ENCODE measurements at regions not wholly inside any gene's neighbourhood (a gene's known extent, or its start where the extent isn't known, plus 50 kb on each side); places are given as distances from the start of the nearest gene placed in this dataset.

DNA sequence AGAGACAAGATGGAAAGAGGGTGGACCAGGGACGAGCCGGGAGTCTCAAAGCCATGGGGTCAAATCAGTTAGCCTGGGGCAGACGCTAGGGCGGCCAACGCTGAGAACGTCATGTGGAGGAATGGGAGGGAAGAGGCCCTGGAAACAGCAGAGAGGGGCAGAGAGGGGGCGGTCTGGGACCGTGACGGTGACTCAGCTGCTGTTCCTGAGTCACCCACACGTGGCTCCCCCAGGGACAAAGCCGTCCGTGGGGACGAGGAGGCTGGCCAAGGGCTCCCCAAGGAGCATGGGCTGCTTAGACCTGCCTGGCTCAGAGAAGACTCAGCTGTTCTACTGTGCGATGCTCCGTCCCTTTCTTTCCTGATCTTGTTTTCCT is 108.4 kb upstream of the LRPAP1 start:
- H3K36me3 ChIP-seq (ENCODE audit: control insufficient read depth in 2 of 2, extremely low read depth in 1 of 2, insufficient read depth in 2 of 2, low read length in 2 of 2) = no peaks in the 10 kb centered on the region
- no peak overlapping the region for H3K4me2 ChIP-seq (ENCODE audit: insufficient read depth, low read length)
- TF ChIP-seq EZH2 (IDR thresholded peaks at IDR 0.05; ENCODE audit: borderline replicate concordance, low read depth, low read length, severe bottlenecking) = no peak
- TF ChIP-seq POLR2A (IDR thresholded peaks at IDR 0.05; ENCODE audit: low read depth, low read length) = no peak
- TF ChIP-seq MYC (IDR thresholded peaks at IDR 0.05; ENCODE audit: low read depth, low read length) = no peak
- TF ChIP-seq GATA2 (IDR thresholded peaks at IDR 0.05; ENCODE audit: insufficient read depth, insufficient read length, low read depth, low read length) = no peak
- TF ChIP-seq, protein P1, sequence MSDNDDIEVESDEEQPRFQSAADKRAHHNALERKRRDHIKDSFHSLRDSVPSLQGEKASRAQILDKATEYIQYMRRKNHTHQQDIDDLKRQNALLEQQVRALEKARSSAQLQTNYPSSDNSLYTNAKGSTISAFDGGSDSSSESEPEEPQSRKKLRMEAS (IDR thresholded peaks at IDR 0.05; ENCODE audit: insufficient read depth, insufficient read length) = no peak
- no peak for TF ChIP-seq FOS (IDR thresholded peaks at IDR 0.05; ENCODE audit: borderline replicate concordance, insufficient read depth, low read length)
- TF ChIP-seq, protein P2, sequence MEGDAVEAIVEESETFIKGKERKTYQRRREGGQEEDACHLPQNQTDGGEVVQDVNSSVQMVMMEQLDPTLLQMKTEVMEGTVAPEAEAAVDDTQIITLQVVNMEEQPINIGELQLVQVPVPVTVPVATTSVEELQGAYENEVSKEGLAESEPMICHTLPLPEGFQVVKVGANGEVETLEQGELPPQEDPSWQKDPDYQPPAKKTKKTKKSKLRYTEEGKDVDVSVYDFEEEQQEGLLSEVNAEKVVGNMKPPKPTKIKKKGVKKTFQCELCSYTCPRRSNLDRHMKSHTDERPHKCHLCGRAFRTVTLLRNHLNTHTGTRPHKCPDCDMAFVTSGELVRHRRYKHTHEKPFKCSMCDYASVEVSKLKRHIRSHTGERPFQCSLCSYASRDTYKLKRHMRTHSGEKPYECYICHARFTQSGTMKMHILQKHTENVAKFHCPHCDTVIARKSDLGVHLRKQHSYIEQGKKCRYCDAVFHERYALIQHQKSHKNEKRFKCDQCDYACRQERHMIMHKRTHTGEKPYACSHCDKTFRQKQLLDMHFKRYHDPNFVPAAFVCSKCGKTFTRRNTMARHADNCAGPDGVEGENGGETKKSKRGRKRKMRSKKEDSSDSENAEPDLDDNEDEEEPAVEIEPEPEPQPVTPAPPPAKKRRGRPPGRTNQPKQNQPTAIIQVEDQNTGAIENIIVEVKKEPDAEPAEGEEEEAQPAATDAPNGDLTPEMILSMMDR (IDR thresholded peaks at IDR 0.05; ENCODE audit: extremely low read depth in 1 of 2, insufficient read depth in 1 of 2, low read depth in 1 of 2, low read length in 2 of 2) = no peak
- no peaks in the 10 kb centered on the region for H3K9me3 ChIP-seq (replicated peaks; ENCODE audit: control insufficient read depth, insufficient read depth, low read length)
- DNase-seq (ENCODE audit: low read depth, low spot score) (no peak), FAIRE-seq (no peak)
- CTCF ChIA-PET = no interaction called here
- intact Hi-C loops (cut with micrococcal nuclease) (no loop called here), dilution Hi-C loops (cut with MboI; ENCODE audit: extremely low pct_ligation_motif_present, low sequenced_read_pairs) (no loop called here)
- no peaks in the 10 kb centered on the region for H3K9me1 ChIP-seq (replicated peaks; ENCODE audit: control insufficient read depth, extremely low read depth, insufficient read depth, low read length)
- no peak overlapping the region for H3K4me3 ChIP-seq (replicated peaks in 1 of 3; ENCODE audit: insufficient read depth in 1 of 3, low read depth in 1 of 3, low read length in 3 of 3)
- H3K79me2 ChIP-seq (ENCODE audit: control insufficient read depth, insufficient read depth, low read length) = no peaks in the 10 kb centered on the region
- H3K27me3 ChIP-seq (ENCODE audit: control insufficient read depth in 2 of 2, insufficient read depth in 2 of 2, low read length in 2 of 2) = no peaks in the 10 kb centered on the region
- POLR2A ChIA-PET = no interaction called here
- H4K20me1 ChIP-seq (replicated peaks; ENCODE audit: control insufficient read depth, extremely low read depth, insufficient read depth, low read length) = no peaks in the 10 kb centered on the region
- no peak overlapping the region for H3K27ac ChIP-seq (ENCODE audit: insufficient read depth, low read depth, low read length)
- no peak overlapping the region for H3K9ac ChIP-seq (replicated peaks; ENCODE audit: extremely low read depth, insufficient read depth, low read length)
- H3K4me1 ChIP-seq (ENCODE audit: control insufficient read depth, extremely low read depth, insufficient read depth, low read length) = no peaks in the 10 kb centered on the region
- no TSS peak for BruUV-seq (replicated peaks)
- H2AFZ ChIP-seq (ENCODE audit: low read depth, low read length) = no peak overlapping the region

All from endothelial cell of umbilical vein (primary cell).